Heart left ventricle (tissue), 13 donors: ENCODE measurements at regions not wholly inside any gene's neighbourhood (a gene's known extent, or its start where the extent isn't known, plus 50 kb on each side); places are given as distances from the start of the nearest gene placed in this dataset.

Experiments
- CTCF ChIP-seq, 12 donors: fragments of 200-600 bp; sonication (generic) in 4 of 12; IDR thresholded peaks; one replicate each; pipeline versions ENCODE4 v1.5.0 to v1.8.0; 2018 to 2022; ENCODE audit warnings: antibody characterized with exemption in 12 of 12, mild to moderate bottlenecking in 5 of 12
- POLR2A ChIP-seq, 2 donors: fragments of 450-650 bp; IDR thresholded peaks; one replicate each; pipeline ENCODE4 v1.6.1; 2017; ENCODE audit warnings: antibody characterized with exemption in 2 of 2, mild to moderate bottlenecking in 2 of 2, moderate library complexity in 2 of 2
- donor health status: ischemic (EF 13 %, LVEDD 7.1; RV severe dilation, severe dysfunction).
- donor health status: DM: no; HTN: yes; CAD: no.
- donor health status: DM: no; HTN: no; CAD: no.
- donor health status: ischemic (EF 25% LVEDD 6.9; RV normal size, moderate dysfunction).
- donor health status: ischemic (EF 25% LVEDD 5.7; RV mildly dilated, moderate dysfunction).
- donor health status: ischemic (EF 35%, LVEDD 5.7; RV mildly dilated, moderate dysfunction).
- donor health status: nonischemic (EF 11% LVEDD 7.7; RV severe dilation, severe dysfunction).
- donor health status: DM: yes; HTN: yes; CAD: no.
- donor health status: PGD.
- donor health status: ischemic (EF 29% LVEDD 5.4; RV normal size, mild dysfunction).
- donor health status: nonischemic (EF 23%, LVEDD 6.1; RV moderate dilation, normal function).

- TF ChIP-seq CTCF (IDR thresholded peaks at IDR 0.05) (no peak), POLR2A (IDR thresholded peaks at IDR 0.05) (no peak)
Measured at GRCh38 chr9:108396611-108397010, 459.2 kb downstream of the ACTL7B start.
